IMR-90 (cell line): ENCODE measurements at regions not wholly inside any gene's neighbourhood (a gene's known extent, or its start where the extent isn't known, plus 50 kb on each side); places are given as distances from the start of the nearest gene placed in this dataset.

ENCODE experiments used
- ATAC-seq: fragments of 200-7000 bp; cut with Tn5 transposase; 2 replicates; pipeline ENCODE4 v1.9.1; 2020; ENCODE audit warnings: low read depth, mild to moderate bottlenecking, moderate library complexity
- BruUV-seq: library from RNA; stranded (reverse); fragments of 400-500 nt; replicated peaks from 2 replicates; lab custom pipeline; 2021; lab: Mats Ljungman, UMichigan
- CTCF ChIA-PET: fragments of 300-600 bp; formaldehyde crosslinking; extraction: SDS; loops from one replicate; lab custom pipeline; 2021; ENCODE audit warnings: antibody characterized with exemption; lab: Yijun Ruan, JAX
- POLR2A ChIA-PET: fragments of 300-600 bp; sonication (Branson Sonifier 250); formaldehyde crosslinking; loops from one replicate; lab custom pipeline; 2022; ENCODE audit warnings: antibody characterized with exemption; ENCODE audit not compliant: unreplicated experiment; lab: Charles Lee
- DNase-seq: peaks from one replicate; pipeline ENCODE4 v3.0.0; 2013
- H2AFZ ChIP-seq: replicated peaks from 2 replicates; pipeline ENCODE3; 2013; ENCODE audit warnings: low read length, mild to moderate bottlenecking; ENCODE audit not compliant: poor library complexity
- H2AK5ac ChIP-seq: 2 replicates; pipeline ENCODE4 v1.6.1; 2013; ENCODE audit warnings: low read depth, low read length, inconsistent platforms
- H2AK9ac ChIP-seq: replicated peaks from 2 replicates; pipeline ENCODE3; 2013; ENCODE audit warnings: mild to moderate bottlenecking, low read depth, low read length, moderate library complexity; ENCODE audit not compliant: poor library complexity
- H2BK120ac ChIP-seq: 2 replicates; pipeline ENCODE4 v1.6.1; 2013; ENCODE audit warnings: low read depth, low read length, inconsistent platforms
- H2BK15ac ChIP-seq: 3 replicates; pipeline ENCODE4 v1.6.1; 2013; ENCODE audit warnings: low read depth, low read length, inconsistent platforms
- H2BK20ac ChIP-seq: 2 replicates; pipeline ENCODE4 v1.6.1; 2013; ENCODE audit warnings: low read depth, mild to moderate bottlenecking, inconsistent platforms, low read length, moderate library complexity
- H2BK5ac ChIP-seq: 2 replicates; pipeline ENCODE4 v1.6.1; 2013; ENCODE audit warnings: mild to moderate bottlenecking, low read depth, low read length, inconsistent platforms; ENCODE audit not compliant: poor library complexity, severe bottlenecking
- H3K14ac ChIP-seq: replicated peaks from 2 replicates; pipeline ENCODE4 v1.6.1; 2013; ENCODE audit warnings: low read depth, low read length, inconsistent platforms
- H3K18ac ChIP-seq: 2 replicates; pipeline ENCODE4 v1.6.1; 2013; ENCODE audit warnings: low read depth, low read length, control low read depth
- H3K23ac ChIP-seq: 2 replicates; pipeline ENCODE4 v1.6.1; 2013; ENCODE audit warnings: low read depth, low read length, inconsistent platforms
- H3K27ac ChIP-seq: 2 replicates; pipeline ENCODE4 v1.5.1; 2013; ENCODE audit warnings: mild to moderate bottlenecking, control low read depth, low read length; ENCODE audit not compliant: insufficient read depth
- H3K27me3 ChIP-seq: 2 replicates; pipeline ENCODE4 v1.6.1; 2013; ENCODE audit warnings: low read length; ENCODE audit not compliant: control insufficient read depth, insufficient read depth
- H3K36me3 ChIP-seq: 2 replicates; pipeline ENCODE4 v1.6.1; 2013; ENCODE audit warnings: low read length, mixed read lengths; ENCODE audit not compliant: control insufficient read depth, insufficient read depth
- H3K4ac ChIP-seq: 2 replicates; pipeline ENCODE4 v1.6.1; 2013; ENCODE audit warnings: low read depth, low read length, inconsistent platforms
- H3K4me1 ChIP-seq: 2 replicates; pipeline ENCODE4 v1.6.1; 2013; ENCODE audit warnings: low read length, mixed read lengths; ENCODE audit not compliant: control insufficient read depth, insufficient read depth
- H3K4me2 ChIP-seq: 2 replicates; pipeline ENCODE4 v1.6.1; 2013; ENCODE audit warnings: low read depth, mild to moderate bottlenecking, control low read depth, low read length, moderate library complexity
- H3K4me3 ChIP-seq: 2 replicates; pipeline ENCODE4 v1.5.1; 2013; ENCODE audit warnings: low read depth, mild to moderate bottlenecking, control low read depth, low read length, moderate library complexity; ENCODE audit not compliant: insufficient read depth
- H3K56ac ChIP-seq: 2 replicates; pipeline ENCODE4 v1.6.1; 2013; ENCODE audit warnings: low read length, inconsistent platforms; ENCODE audit not compliant: insufficient read depth; ENCODE audit errors: extremely low read depth
- H3K79me1 ChIP-seq, 2 experiments: 2 replicates each; pipeline ENCODE4 v1.6.1; 2013; ENCODE audit warnings: low read length in 2 of 2, inconsistent platforms in 1 of 2, low read depth in 1 of 2
- H3K9ac ChIP-seq: 2 replicates; pipeline ENCODE4 v1.6.1; 2013; ENCODE audit warnings: low read depth, low read length, control low read depth
- H3K9me1 ChIP-seq: 2 replicates; pipeline ENCODE4 v1.6.1; 2013; ENCODE audit warnings: low read length, inconsistent platforms; ENCODE audit not compliant: insufficient read depth
- H3K9me3 ChIP-seq: 2 replicates; pipeline ENCODE4 v1.6.1; 2013; ENCODE audit warnings: low read length; ENCODE audit not compliant: control insufficient read depth, insufficient read depth
- H4K20me1 ChIP-seq: 2 replicates; pipeline ENCODE4 v1.6.1; 2013; ENCODE audit warnings: low read length, inconsistent platforms; ENCODE audit not compliant: insufficient read depth
- H4K5ac ChIP-seq: 2 replicates; pipeline ENCODE4 v1.6.1; 2013; ENCODE audit warnings: mild to moderate bottlenecking, low read depth, low read length, control low read depth
- H4K8ac ChIP-seq, 2 experiments: 2 replicates each; pipeline ENCODE4 v1.6.1; 2013; ENCODE audit warnings: low read depth in 2 of 2, low read length in 2 of 2, control low read depth in 1 of 2, inconsistent platforms in 1 of 2
- H4K91ac ChIP-seq: 2 replicates; pipeline ENCODE4 v1.6.1; 2013; ENCODE audit warnings: low read depth, low read length, inconsistent platforms; ENCODE audit not compliant: insufficient read depth
- BHLHE40 ChIP-seq: fragments of 150-350 bp; IDR thresholded peaks from 2 replicates; pipeline ENCODE4 v1.6.1; 2016; ENCODE audit warnings: mild to moderate bottlenecking, low read depth, low read length
- CEBPB ChIP-seq: IDR thresholded peaks from 2 replicates; pipeline ENCODE4 v1.6.1; 2012; ENCODE audit warnings: low read depth, low read length, improper control_type of control experiment
- CHD1 ChIP-seq: IDR thresholded peaks from 2 replicates; pipeline ENCODE4 v1.6.1; 2012; ENCODE audit warnings: low read depth, low read length, improper control_type of control experiment
- FOS ChIP-seq: fragments of 150-350 bp; IDR thresholded peaks from 2 replicates; pipeline ENCODE4 v1.6.1; 2016; ENCODE audit warnings: low read depth, low read length
- MAFK ChIP-seq: IDR thresholded peaks from 2 replicates; pipeline ENCODE4 v1.6.1; 2012; ENCODE audit warnings: low read depth, low read length, improper control_type of control experiment
- MAZ ChIP-seq: IDR thresholded peaks from 2 replicates; pipeline ENCODE4 v1.6.1; 2012; ENCODE audit warnings: low read depth, mild to moderate bottlenecking, low read length, improper control_type of control experiment, moderate library complexity, borderline replicate concordance
- MXI1 ChIP-seq: IDR thresholded peaks from 2 replicates; pipeline ENCODE4 v1.6.1; 2012; ENCODE audit warnings: low read depth, mild to moderate bottlenecking, low read length, moderate library complexity, borderline replicate concordance
- NFE2L2 ChIP-seq: fragments of 150-350 bp; IDR thresholded peaks from 2 replicates; pipeline ENCODE4 v1.6.1; 2016; ENCODE audit warnings: low read depth, mild to moderate bottlenecking, low read length
- POLR2A ChIP-seq: IDR thresholded peaks from 2 replicates; pipeline ENCODE4 v1.6.1; 2012; ENCODE audit warnings: mild to moderate bottlenecking, low read depth, low read length
- RAD21 ChIP-seq: IDR thresholded peaks from 2 replicates; pipeline ENCODE4 v1.6.1; 2012; ENCODE audit warnings: low read length, improper control_type of control experiment
- RCOR1 ChIP-seq: IDR thresholded peaks from 2 replicates; pipeline ENCODE4 v1.6.1; 2012; ENCODE audit warnings: mild to moderate bottlenecking, low read length, improper control_type of control experiment; ENCODE audit not compliant: insufficient replicate concordance
- RFX5 ChIP-seq: IDR thresholded peaks from 2 replicates; pipeline ENCODE4 v1.8.0; 2012; ENCODE audit warnings: low read depth, mild to moderate bottlenecking, low read length, moderate library complexity
- SMC3 ChIP-seq: fragments of 150-350 bp; IDR thresholded peaks from 2 replicates; pipeline ENCODE4 v1.6.1; 2016; ENCODE audit warnings: low read depth, mild to moderate bottlenecking, antibody characterized with exemption, low read length, moderate library complexity
- WGBS, 2 experiments: methylation state at CpG; one replicate each; pipeline versions ENCODE4 v1.1.5 to v1.1.7; 2013; ENCODE audit warnings: missing lambda C conversion rate in 2 of 2; ENCODE audit not compliant: insufficient read length in 1 of 2; ENCODE audit errors: extremely low coverage in 2 of 2; 5-methylcytosine and 5-hydroxymethylcytosine counted together
- dilution Hi-C: fragments of 300-500 bp; cut with HindIII; formaldehyde crosslinking; loops from one replicate; pipeline ENCODE4 v1.14.3; 2018; ENCODE audit warnings: low sequenced_read_pairs; ENCODE audit not compliant: unreplicated experiment
- in situ Hi-C: fragments of 300-500 bp; cut with MboI; formaldehyde crosslinking; loops from 3 replicates; pipeline ENCODE4 v1.14.3; 2019; ENCODE audit warnings: low sequenced_read_pairs, inconsistent platforms, mixed read lengths
- intact Hi-C: fragments of 100-400 bp; cut with micrococcal nuclease; formaldehyde crosslinking; loops from 2 replicates; pipeline ENCODE4 v1.10.0; 2022
- TF ChIP-seq, protein P1 (sequence below): fragments of 150-350 bp; IDR thresholded peaks from 2 replicates; pipeline ENCODE4 v1.6.1; 2017; ENCODE audit warnings: mild to moderate bottlenecking, antibody characterized with exemption, low read length, low read depth
- TF ChIP-seq, protein P2 (sequence below): conservative IDR thresholded peaks from 2 replicates; pipeline ENCODE4 v1.5.1; 2012; ENCODE audit warnings: mild to moderate bottlenecking, low read depth, low read length, improper control_type of control experiment
- TF ChIP-seq, protein P3 (sequence below): fragments of 150-350 bp; IDR thresholded peaks from 2 replicates; pipeline ENCODE4 v1.6.1; 2016; ENCODE audit warnings: low read depth, mild to moderate bottlenecking, low read length, moderate library complexity, borderline replicate concordance

DNA sequence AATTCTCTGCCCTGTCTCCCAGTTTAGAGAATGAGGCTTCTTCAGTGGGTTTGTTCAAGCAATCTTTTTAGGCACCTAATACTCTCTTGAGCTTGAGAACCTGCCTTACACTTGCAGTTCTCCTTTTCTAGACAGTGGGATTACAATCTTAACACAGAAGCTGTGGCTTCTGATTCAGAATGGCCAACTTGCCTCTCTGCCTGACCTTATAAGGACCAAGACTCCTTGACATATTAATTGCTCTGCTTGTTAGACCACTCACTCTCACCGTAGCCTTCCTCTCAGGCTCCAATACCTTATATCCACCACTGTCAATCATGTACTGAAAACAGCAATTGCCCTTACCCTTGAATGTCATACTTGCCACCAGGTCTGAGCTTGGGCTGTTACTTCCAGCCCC is 338.7 kb upstream of the MAOA start:
- Histone ChIP-seq H2AK9ac (no peak overlapping the region), H2BK20ac (no peak overlapping the region), H3K79me1 (no peaks in the 10 kb centered on the region), H4K91ac (no peak overlapping the region), H4K5ac (no peak overlapping the region), H3K9me1 (no peaks in the 10 kb centered on the region), H3K4me1 (no peaks in the 10 kb centered on the region), H4K20me1 (no peaks in the 10 kb centered on the region), H2BK120ac (no peak overlapping the region), H3K23ac (no peak overlapping the region), H3K18ac (no peak overlapping the region), H3K56ac (no peak overlapping the region), H3K36me3 (no peaks in the 10 kb centered on the region), H2BK15ac (no peak overlapping the region), H3K27me3 (no peaks in the 10 kb centered on the region), H3K27ac (no peak overlapping the region), H3K14ac (no peak overlapping the region), H3K4me3 (no peak overlapping the region), H3K4me2 (no peak overlapping the region), H2AFZ (no peak overlapping the region), H3K4ac (no peak overlapping the region), H3K9me3 (no peaks in the 10 kb centered on the region), H3K9ac (no peak overlapping the region), H2BK5ac (no peak overlapping the region), H2AK5ac (no peak overlapping the region), H4K8ac (no peak overlapping the region)
- POLR2A ChIA-PET, result no interaction called here
- WGBS, 2 experiments, result 60% methylated on average over 1 of the region's 1 CpG; no CpG with 5 or more reads in 1 of the 2 experiments
- intact Hi-C loops, result no loop called here
- CTCF ChIA-PET, result no interaction called here
- in situ Hi-C loops, result no loop called here
- no TSS peak for BruUV-seq
- no peak for TF ChIP-seq MAFK
- TF ChIP-seq RFX5, result no peak
- TF ChIP-seq RAD21, result no peak
- TF ChIP-seq POLR2A, result no peak
- no peak for TF ChIP-seq BHLHE40
- TF ChIP-seq CEBPB, result no peak
- no peak for TF ChIP-seq CHD1
- TF ChIP-seq MXI1, result no peak
- TF ChIP-seq RCOR1, result no peak
- no peak for TF ChIP-seq NFE2L2
- TF ChIP-seq SMC3, result no peak
- TF ChIP-seq, protein P1, sequence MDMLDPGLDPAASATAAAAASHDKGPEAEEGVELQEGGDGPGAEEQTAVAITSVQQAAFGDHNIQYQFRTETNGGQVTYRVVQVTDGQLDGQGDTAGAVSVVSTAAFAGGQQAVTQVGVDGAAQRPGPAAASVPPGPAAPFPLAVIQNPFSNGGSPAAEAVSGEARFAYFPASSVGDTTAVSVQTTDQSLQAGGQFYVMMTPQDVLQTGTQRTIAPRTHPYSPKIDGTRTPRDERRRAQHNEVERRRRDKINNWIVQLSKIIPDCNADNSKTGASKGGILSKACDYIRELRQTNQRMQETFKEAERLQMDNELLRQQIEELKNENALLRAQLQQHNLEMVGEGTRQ, result no peak
- TF ChIP-seq, protein P2, sequence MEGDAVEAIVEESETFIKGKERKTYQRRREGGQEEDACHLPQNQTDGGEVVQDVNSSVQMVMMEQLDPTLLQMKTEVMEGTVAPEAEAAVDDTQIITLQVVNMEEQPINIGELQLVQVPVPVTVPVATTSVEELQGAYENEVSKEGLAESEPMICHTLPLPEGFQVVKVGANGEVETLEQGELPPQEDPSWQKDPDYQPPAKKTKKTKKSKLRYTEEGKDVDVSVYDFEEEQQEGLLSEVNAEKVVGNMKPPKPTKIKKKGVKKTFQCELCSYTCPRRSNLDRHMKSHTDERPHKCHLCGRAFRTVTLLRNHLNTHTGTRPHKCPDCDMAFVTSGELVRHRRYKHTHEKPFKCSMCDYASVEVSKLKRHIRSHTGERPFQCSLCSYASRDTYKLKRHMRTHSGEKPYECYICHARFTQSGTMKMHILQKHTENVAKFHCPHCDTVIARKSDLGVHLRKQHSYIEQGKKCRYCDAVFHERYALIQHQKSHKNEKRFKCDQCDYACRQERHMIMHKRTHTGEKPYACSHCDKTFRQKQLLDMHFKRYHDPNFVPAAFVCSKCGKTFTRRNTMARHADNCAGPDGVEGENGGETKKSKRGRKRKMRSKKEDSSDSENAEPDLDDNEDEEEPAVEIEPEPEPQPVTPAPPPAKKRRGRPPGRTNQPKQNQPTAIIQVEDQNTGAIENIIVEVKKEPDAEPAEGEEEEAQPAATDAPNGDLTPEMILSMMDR, result no peak
- TF ChIP-seq, protein P3, sequence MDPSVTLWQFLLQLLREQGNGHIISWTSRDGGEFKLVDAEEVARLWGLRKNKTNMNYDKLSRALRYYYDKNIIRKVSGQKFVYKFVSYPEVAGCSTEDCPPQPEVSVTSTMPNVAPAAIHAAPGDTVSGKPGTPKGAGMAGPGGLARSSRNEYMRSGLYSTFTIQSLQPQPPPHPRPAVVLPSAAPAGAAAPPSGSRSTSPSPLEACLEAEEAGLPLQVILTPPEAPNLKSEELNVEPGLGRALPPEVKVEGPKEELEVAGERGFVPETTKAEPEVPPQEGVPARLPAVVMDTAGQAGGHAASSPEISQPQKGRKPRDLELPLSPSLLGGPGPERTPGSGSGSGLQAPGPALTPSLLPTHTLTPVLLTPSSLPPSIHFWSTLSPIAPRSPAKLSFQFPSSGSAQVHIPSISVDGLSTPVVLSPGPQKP, result no peak
- TF ChIP-seq FOS, result no peak
- TF ChIP-seq MAZ, result no peak
- DNase-seq (no peak), ATAC-seq (no peak)
- dilution Hi-C loops, result no loop called here
